ENCODE measurements at regions not wholly inside any gene's neighbourhood (a gene's known extent, or its start where the extent isn't known, plus 50 kb on each side); places are given as distances from the start of the nearest gene placed in this dataset.
"Not testable (repeated sequence)": the region's sequence is repeated elsewhere in the genome, so short reads cannot be mapped to it uniquely, and the experiment has no call there.

DNA sequence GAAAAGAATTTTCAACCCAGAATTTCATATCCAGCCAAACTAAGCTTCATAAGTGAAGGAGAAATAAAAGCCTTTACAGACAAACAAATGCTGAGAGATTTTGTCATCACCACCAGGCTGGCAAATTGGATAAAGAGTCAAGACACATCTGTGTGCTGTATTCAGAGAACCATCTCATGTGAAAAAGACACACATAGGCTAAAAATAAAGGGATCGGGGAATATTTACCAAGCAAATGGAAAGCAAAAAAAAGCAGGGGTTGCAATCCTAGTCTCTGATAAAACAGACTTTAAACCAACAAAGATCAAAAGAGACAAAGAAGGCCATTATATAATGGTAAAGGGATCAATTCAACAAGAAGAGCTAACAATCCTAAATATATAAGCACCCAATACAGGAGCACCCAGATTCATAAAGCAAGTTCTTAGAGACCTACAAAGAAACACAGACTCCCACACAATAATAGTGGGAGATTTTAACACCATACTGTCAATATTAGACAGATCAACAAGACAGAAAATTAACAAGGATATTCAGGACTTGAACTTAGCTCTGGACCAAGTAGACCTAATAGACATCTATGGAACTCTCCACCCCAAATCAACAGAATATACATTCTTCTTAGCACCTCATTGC, 55.9 kb upstream of the ACSM6 start:
- not testable (repeated sequence) for DNase-seq (ENCODE audit: low read depth in 1 of 2, low spot score in 1 of 2)

- no peak for DNase-seq (ENCODE audit: low read depth in 1 of 2, low spot score in 1 of 2)
These were observed 59.5 kb upstream of the ACSM6 start for GRCh38 chr10:95134490-95134889.

- DNase-seq (ENCODE audit: low read depth in 1 of 2, low spot score in 1 of 2) = no peak
These were observed 60.0 kb upstream of the ACSM6 start for GRCh38 chr10:95133997-95134396.

DNA sequence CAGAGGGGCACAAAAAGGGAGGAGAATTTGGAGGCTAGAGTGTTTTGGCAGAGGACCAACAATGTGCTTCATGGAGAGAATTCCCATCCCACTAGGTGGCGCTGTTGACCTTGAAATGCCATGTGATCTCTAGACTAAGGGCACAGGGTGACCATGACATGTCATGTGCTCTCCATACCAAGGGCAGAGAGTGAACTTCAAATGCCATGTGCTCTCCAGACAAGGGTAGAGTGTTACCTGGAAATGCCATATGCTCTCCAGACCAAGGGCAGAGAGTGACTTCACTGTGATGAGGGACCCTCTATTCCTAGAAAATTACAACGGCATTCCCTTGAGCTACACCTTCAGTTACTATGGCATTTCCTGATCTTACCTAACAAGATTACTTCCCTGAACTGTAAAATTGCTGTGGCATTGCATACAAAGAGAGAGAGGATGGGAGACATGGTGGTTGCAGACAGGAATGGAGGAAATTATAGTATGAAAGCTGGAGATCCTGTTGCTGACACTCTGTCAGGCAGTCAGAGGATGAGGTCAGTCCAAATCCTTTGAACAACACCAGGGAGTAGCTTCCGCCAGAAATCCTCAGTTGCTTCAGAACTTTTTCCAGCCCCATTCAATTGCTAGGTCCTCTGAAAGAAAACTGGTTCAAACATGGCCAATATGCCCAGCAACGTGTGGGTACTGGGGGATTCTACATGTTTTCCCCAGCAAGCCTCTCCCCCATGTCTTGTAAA, 60.9 kb upstream of the ACSM6 start:
- DNase-seq (ENCODE audit: low read depth in 1 of 2, low spot score in 1 of 2) = peak; percentile 35 to 69

GRCh38 chr10:95130429-95130828, 61.1 kb upstream of the CYP2C8 start:
- not testable (repeated sequence) for DNase-seq (ENCODE audit: low read depth in 1 of 2, low spot score in 1 of 2)

DNA sequence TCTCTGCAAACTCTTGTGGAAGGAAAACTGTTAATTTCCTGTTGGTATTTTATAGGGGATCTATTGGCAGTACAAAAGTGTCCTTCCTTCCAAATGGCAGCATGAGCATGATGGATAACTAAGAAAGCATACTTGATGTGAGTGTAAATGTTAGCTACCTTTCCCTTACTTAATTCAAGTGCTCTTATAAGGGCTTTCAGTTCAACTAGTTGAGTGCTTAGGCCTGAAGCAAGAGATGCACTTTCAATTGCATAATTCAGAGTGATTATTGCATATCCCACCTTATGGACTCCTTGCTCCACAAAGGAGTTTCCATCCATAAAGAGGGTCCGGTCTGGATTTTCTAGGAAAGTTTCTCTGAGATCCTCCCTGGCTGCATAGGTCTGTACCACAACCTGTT, 56.3 kb upstream of the CYP2C8 start:
- DNase-seq (ENCODE audit: low read depth in 1 of 2, low spot score in 1 of 2) = no peak

DNA sequence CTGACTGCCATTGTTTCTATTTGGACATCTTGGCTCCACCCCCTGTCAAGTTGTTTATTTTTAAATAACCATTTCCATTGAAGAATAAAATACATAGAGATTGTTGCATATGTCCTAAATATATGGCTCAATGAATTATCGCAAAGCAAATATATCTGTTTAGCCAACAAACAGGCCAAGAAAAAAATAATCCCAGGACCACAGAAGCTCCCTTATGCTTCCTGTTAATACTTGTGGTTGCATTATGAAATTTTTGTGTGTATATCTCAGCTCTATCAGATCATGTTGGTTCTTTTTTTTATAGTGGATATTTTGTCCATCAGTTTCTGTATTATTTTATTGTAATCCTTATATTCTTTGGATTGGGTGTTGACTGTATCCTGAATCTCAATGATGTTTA, 53.4 kb upstream of the CYP2C8 start:
- DNase-seq (ENCODE audit: low read depth in 1 of 2, low spot score in 1 of 2) = no peak

DNA sequence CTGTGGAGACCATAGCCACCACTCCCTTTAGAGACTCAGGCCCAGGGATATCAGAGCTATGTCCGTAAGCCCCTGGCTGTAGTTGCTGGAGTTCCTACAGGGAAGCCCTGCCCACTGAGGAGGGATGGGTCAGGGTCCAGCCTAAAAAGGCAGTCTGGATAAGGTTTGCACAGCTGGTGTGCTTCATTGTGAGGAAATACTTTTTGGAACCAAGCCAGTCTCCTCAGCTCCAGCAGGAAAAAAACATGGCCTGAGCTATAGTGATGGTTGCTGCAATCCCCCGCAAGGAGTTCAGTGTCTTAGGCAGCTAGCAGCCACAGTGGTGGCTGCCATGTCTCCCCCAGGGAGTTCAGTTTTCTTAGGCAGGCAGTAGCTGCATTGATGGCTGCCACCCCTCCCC, 52.6 kb upstream of the CYP2C8 start:
- no peak for DNase-seq (ENCODE audit: low read depth in 1 of 2, low spot score in 1 of 2)

Data from activated CD4-positive, alpha-beta T cell treated with anti-CD3 and anti-CD28 coated beads, Interleukin-2, amount 50 U/mL, for 24 hours (primary cell).